Mesenteric fat pad (tissue), 1 donor: ENCODE measurements at regions not wholly inside any gene's neighbourhood (a gene's known extent, or its start where the extent isn't known, plus 50 kb on each side); places are given as distances from the start of the nearest gene placed in this dataset.

Source experiments
- DNase-seq: peaks from one replicate; pipeline ENCODE4 v3.0.0-alpha.2; 2020; ENCODE audit warnings: low spot score
- donor health status: DM: yes; HTN: yes; CAD: no.

DNA sequence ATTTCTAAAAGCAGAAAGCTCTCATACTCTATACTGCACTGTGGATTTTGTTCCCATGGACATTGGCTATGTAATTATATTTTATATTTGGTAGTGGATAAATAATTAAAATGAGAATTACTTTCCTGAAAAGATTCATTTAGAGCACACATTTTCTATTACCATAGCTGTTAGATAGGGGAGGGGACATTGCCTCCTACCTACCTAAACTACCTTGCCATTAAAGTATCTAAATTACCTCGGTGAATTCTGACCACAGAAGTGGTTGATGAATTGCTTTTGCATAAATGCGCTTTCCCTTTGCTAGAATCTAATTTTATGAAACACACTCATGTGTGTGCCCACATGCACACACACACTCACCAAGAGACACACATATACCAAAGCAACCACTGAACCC lies 329.1 kb downstream of the MTX2 start:
- DNase-seq = no peak

DNA sequence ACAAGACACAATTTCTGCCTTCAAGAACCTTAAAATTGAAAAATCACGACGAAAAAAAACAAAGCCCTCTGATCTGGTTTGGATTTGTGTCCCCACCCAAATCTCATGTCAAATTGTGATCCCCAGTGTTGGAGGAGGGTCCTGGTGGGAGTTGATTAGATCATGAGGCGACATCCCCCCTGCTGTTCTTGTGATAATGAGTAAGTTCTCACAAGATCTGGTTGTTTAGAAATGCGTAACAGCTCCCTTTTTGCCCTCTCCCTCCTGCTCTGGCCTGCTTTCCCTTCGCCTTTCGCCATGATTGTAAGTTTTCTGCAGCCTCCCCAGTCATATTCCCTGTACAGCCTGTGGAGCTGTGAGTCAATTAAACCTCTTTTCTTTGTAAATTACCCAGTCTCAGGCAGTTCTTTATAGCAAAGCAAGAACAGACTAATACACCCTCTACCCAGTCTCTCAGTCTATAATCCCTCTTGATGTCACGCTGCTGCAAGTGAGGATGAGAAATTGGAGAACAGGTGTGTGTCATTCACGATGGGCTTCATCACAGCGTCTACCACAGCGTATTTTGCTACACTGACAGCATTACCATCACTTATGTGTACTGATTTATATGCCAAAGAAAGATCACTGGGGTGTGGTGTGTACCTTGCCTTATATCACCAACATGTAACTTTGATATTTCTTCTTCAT lies 330.7 kb downstream of the MTX2 start:
- DNase-seq = no peak

DNA sequence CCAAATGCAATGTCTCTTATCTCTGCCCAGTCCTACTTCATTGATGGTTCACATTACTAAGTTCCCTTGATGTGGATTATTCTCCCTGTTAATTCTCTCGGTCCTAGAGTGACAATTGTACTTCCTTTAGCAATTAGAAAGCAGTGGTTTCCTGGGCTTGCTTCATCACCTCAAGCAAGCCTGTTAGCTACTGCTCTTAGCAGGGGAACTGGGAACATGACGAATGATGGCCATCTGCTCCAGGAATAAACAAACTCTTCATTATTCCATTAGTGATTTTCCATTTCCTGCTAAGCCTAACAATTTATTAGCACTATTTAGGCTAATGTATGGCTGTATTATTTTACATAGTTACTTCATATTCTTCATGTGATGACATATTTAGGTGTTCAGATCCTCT lies 331.8 kb downstream of the MTX2 start:
- DNase-seq = no peak

DNA sequence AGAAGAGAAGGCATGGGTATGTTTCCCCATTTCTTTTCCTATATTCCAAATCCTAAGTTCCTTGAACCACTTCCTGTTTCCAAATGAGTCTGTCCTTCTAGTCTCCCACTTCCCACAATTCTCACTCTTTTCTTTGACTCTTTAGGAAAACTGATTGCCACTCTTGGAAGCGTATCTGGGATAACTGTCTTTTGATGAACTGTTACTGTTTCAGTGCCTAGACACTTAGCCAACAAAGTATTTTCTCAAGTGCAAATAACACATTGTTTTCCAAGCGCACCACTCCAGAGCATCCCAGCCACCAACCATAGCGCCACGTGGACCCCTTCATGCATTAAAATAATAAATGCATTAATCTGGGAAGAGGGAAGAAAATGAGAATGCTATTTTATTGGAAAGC lies 342.8 kb downstream of the MTX2 start:
- DNase-seq = no peak

DNA sequence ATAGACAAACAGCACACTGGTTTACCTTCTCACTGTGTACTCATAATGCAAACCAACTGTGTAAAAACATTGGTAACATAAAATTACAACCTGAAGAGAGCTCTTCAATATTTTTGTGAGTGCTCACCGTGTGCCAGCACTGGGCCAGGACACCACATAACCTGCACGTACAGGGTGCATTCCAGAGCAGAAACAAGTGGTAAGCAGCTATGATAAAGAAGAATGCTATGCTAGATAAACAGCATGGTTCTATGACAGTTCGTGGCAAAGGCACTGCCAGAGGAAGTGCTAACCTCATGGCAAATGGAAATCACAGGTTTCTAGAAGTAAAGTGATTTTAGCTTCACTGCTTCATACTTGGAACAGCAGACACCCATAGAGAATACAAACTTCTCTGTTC lies 343.5 kb downstream of the MTX2 start:
- no peak for DNase-seq

DNA sequence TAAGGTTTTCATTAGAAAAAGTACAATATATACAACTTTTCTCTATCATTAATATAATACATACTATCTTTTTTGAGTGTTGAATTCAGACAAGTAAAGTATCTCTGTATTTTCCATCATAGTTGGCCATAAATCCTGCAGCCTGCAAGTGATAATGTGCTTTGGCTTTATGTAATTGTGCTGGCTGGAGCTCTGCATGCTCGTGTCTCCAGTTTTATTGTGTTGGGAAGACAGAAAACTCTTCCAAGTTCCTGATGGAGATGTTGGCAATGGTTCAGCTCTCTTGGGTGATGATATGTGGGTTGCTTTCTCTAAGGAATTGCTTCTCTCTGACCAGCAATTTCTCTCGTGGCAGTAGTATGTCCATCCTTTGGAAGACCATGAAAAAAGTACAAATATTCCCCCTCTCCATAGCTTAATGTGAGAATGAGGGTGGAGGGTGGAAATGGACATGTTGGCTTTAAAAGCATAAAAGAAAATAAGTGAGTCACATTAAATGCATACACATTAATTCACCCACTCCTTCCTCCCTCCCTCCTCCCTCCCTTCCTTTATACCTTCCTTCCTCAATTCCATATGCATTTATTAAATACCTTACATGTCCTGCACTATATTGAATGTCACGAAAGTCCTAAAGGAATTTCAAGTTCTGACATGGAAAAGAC lies 344.2 kb downstream of the MTX2 start:
- no peak for DNase-seq

DNA sequence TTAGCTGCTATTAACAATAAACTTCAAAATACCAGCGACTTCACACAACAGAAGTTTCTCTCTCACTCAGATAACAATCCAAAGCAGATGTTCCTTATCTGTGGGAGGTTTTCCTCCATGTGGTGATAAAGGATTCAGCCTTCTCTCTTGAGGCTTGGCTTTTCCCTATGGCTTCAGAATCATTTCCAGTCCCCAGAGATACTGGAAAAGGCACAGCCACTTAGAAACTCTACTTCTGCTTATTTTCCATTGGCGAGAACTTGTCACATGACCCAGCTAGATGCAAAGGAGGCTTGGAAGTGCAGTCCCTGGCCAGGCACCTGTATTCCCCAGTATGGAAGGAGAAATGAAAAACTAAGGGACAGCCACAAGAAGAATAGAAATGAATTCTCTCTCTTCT lies 344.8 kb downstream of the MTX2 start:
- DNase-seq = no peak

DNA sequence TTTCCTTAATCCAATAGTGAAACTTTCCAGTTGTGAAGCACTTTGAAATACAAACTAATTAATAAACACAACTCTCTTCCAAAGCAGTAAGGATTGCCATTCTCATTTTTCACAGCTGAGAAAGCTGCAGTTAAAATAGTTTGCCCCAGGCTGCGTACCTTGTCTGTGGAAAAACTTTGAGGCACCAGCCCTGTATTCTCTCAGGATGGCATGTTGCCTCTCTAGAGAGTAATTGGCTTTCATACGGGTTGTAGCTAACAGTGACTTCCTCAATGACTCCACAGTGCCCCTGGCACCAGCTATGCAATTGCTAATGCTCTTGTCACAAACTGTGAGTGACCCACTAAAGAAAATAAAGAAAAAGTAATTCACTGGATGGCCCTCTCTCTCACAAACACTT lies 345.7 kb downstream of the MTX2 start:
- DNase-seq = no peak

DNA sequence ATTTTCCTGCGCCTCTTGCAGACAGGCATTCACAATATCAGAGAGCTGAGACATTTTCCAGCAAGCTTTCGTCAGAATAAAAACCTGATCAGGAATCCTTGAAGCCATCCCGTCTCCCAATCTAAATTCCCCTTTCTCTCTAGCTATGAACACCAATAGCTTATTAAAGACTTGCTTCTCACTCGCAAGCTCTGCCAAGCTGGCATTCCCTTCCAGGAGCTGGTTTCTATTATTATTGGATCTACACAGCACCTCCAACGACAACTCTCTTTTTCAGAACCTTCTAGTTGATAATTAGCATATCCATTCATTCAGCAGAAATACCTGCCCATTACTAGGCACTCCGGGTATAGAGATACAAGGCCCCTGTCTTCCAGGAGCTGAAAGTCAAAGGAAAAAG lies 350.3 kb downstream of the MTX2 start:
- no peak for DNase-seq

DNA sequence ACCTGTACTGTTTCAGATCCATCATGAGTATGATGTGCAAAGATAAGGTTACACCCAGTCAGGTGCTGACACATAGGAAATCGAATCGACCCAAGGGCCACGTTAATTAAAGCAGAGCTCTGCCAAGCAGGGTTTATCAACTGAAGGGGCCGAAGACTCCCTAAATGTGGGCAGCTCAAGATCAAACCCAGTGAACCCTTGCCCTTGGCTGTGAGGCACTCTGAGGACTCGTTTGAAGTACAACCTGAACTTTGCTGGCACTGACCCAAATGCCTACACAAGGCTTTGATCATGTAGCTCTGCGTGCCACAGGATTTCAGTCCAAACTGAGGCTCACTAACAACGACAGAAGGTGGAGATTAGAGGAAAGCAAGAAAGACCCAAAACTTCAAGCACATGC lies 352.1 kb downstream of the MTX2 start:
- no peak for DNase-seq

DNA sequence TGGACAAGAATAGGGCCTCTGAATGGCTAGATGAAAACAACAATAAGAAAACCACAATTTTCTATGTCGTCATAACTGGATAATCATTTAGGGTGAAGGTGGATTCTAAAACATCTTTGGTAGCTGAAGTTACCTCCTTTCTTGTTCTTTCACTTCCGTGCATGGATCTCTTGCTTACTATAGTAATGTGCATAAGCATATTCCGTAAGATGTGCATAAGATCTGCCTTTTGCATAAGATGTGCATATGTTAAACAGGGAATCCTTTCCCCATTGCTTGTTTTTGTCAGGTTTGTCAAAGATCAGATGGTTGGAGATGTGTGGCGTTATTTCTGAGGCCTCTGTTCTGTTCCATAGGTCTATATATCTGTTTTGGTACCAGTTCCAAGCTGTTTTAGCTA lies 353.6 kb downstream of the MTX2 start:
- DNase-seq = no peak

DNA sequence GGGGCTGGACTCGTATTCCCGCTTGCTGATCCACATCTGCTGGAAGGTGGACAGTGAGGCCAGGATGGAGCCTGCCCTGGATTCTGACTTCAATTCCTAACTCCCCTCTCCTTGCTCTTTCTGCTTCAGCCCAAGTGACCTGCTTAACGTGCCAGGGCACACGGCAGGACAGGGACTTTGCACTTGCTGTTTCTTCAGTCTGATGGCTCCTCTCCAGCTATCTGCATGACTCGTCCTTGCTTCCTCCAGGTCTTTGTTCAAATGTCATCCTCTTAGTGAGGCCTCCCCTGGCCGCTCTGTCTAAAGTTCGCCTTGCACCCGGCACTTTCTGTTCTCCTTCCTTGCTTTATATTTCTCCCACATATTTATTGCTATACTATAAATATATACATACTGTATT lies 357.6 kb downstream of the MTX2 start:
- DNase-seq = no peak

DNA sequence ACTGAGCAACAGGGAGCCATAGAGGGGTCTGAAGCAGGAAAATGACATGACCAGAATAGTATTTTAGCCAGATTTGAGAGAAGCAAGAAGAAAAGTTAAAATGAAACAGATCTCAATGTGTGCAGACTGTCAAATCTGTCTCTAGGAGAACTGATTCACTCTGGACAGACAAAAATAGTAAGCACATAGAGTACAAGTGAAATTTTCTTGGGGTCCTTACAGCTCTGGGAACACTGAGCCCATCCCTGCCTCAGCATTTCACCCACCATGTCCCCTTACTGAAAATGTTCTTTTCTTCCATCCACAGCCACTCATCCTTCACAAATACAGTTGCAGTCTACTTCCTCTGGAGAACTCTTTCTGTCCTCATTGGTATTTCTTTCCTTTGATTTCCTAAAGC lies 359.2 kb downstream of the MTX2 start:
- DNase-seq = no peak

DNA sequence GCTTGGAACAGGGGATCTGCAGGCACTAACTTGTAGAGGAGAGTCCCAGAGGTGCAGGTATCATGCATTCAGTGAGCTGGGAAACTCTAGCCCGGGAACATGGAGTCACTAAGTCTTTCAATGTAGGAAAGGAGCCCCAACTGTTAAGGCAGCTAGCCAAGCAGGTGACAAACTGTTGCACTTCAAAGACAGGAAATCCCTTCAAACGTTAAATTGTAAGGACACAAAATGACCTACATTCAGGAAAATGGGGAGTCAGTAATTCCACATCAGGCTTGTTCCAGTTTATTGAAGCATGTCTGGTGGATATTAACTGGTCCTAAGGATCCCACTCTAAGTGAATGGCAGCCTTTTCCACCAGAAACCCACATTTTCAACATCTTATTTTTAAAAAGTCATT lies 364.5 kb downstream of the MTX2 start:
- DNase-seq = no peak

DNA sequence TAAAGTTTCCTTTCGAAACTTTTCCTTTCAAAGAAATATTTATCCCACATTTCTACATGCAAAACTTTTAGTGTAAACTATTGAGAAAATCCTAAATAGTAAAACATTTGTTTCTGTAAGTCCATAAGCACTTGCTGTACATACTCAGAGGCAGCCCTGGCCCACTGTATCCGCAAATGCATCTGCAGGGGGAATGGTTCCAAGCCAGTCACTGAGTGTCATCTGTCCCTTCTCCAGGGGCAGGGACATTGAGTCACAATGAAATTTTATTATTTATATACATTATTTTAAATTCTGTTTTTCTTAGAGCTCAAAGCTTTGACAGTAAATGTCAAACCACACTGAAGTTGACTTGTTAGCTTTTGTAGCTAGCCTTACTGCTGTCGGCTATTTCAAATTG lies 367.2 kb downstream of the MTX2 start:
- DNase-seq = no peak

DNA sequence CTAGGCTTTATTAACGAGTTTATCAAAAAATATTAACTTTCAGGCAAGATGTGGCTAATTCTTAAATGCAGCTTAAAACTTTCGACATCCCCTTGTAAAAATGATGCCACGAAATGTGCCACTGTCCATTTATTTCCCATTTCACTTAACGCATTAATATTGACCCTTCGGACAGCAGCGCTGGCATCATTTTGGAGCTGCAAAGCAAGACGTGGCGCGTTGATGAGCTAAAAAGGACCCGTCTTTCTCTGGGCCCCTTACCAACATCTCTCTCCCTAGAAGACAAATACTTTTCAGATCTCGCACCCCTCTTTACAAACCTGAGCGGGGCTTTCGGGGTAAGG lies 367.9 kb downstream of the MTX2 start:
- DNase-seq = no peak

DNA sequence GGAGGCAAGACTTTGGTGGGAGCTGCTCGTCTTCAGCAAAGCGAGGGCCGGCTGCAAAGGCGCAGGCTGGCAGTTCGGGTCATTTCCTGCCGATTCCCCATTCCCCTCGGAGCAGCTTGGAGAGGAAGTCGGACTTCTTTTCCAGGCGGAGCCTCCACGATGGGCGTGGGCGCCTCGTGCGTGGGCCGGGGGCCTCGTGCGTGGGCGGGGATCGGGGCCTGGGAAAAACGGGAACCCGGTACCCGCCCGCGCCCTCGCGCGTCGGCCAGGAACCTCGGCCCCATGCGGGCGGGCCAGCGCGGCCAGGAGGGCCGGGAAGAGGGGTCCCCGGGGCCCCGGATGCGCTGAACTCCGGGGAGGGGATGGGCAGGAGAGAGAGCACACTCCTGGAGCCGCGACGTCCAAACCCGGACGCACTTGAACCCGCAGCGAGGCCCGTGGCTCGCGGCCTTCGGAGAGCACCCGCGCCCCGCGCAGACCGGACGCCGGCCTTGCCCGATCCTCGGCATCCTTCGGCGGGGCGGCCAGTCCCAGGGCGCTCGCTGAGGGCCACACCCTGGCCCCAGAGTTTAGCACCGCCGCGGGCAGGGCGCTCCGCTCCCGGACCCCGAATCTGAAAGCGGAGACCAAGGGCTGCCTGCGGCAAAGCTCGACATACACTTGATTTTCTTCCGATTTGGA lies 368.4 kb downstream of the MTX2 start:
- DNase-seq = peak; percentile 91

DNA sequence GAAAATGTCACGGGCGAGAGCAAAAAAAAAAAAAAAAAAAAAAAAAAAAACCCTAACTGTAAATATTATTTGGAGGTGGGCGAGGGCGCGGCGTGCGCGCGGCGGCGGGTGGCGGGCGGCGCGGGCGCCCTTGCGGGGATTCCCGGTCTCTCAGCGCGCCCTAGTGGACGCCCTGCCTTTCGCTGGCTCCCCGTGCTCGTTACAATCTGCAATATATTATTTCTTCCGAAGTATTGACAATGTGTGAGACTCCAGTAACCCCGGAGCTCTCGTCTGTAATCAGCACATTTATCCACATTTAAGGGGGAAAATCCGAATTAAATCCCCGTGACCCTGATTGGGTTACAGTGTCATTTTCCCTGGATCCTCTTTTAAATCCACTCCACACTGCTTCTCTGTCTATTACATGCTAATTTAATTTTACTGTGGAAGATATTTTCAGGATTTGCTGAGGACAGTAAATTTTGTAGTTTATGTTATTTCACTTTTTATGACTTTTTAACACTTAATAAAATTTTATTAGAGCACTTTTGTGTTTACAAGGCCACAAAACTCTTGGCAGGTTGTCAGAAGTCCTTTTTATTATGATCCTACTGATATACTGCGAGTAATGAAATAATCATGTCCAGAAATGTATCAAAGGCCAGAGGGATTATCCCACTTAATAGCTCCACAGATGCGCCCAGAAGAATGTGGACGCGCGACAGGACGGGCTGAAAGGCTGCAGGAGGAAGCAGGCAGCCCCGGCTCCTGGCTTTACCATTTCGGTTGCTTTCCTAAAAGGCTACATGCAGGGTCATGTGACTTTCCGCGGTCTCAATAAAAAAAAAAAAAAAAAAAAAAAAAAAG lies 369.1 kb downstream of the MTX2 start:
- peak; percentile 91 for DNase-seq

DNA sequence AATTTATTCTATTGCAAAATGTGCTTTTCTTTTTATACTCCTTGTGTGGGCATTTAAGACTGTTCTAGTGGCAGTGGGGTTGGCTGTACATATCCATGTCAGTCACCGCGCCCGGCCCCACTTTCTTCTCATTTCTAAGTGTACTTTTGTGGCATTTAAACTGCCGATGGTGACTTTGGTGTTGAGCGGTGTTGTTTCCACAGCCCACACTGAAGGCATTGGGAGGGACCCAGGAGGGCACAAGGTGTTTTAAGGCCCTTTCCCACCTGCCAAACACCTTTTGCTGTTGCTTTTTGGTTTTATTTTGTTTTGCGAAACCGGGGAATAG lies 369.7 kb downstream of the MTX2 start:
- DNase-seq = no peak

DNA sequence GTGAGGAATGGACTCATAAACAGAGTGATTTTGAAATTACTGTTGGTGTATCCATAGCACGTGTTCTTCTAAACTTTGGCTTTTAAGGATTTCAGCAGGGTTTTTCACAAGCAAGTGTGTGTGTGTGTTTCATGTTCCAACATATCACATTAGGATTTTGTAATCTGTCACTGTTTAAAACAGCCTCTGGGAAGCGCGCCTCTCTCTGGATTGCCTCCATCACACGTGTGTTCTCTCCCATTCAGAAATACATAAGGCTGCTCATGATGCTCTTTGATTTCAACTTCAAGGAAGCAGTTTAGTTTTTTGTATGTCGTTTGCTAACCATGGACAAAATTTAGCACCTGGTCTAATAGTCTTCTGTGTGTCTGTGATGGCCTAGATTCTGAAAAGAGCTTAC lies 370.4 kb downstream of the MTX2 start:
- DNase-seq = no peak

DNA sequence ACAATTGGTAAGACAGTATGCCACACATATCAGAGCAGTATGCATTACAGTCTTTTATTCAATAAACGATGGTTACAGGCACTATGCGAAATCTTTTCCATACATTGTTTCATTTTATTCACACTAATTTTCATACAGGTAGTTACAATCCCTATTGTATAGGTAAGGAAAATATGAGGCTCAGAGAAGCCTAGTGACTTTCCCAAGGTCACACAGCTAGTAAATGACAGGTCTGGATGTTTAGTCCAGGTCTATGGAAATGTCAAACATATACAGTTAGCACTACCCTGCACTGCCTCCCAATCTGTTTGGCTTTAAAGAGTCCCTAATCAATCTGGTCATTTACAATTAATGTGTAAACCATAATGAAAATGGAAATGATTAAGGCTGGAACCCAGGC lies 372.2 kb downstream of the MTX2 start:
- DNase-seq = no peak

DNA sequence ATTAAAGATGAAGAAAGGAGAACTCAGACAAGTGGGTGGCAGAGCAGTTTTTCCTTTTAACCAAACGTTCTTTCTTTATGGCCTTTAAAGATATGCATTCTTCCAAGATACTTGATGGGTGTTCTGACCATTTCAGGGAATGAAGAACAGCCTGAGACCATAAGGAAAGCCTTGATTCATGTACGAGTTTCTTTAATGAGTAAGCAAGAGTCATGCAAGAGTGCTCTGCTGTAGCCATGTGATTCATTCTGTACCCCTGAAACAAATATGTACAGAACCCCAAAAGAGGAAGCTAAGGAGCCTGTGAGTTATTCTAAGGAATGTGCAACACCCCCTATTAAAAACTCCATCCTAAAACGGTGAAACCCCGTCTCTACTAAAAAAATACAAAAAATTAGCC lies 372.8 kb downstream of the MTX2 start:
- no peak for DNase-seq
